Ovary (tissue), 3 donors: ENCODE measurements at regions not wholly inside any gene's neighbourhood (a gene's known extent, or its start where the extent isn't known, plus 50 kb on each side); places are given as distances from the start of the nearest gene placed in this dataset.

ENCODE experiments used
- EP300 ChIP-seq: sonication (generic); formaldehyde crosslinking; IDR thresholded peaks from one replicate; pipeline ENCODE4 v1.6.1; 2017; ENCODE audit warnings: antibody characterized with exemption
- POLR2A ChIP-seq: fragments of 450-650 bp; IDR thresholded peaks from one replicate; pipeline ENCODE4 v1.6.1; 2017; ENCODE audit warnings: antibody characterized with exemption, mild to moderate bottlenecking, moderate library complexity
- TF ChIP-seq, protein P1 (sequence below), 3 donors: fragments of 450-650 bp in 2 of 3; fragments of 200-600 bp in 1 of 3; IDR thresholded peaks; one replicate each; pipeline versions ENCODE4 v1.5.1 to v1.8.0; 2016 to 2022; ENCODE audit warnings: antibody characterized with exemption in 3 of 3, mild to moderate bottlenecking in 1 of 3
- donor health status: DM: no; HTN: no; CAD: no.

DNA sequence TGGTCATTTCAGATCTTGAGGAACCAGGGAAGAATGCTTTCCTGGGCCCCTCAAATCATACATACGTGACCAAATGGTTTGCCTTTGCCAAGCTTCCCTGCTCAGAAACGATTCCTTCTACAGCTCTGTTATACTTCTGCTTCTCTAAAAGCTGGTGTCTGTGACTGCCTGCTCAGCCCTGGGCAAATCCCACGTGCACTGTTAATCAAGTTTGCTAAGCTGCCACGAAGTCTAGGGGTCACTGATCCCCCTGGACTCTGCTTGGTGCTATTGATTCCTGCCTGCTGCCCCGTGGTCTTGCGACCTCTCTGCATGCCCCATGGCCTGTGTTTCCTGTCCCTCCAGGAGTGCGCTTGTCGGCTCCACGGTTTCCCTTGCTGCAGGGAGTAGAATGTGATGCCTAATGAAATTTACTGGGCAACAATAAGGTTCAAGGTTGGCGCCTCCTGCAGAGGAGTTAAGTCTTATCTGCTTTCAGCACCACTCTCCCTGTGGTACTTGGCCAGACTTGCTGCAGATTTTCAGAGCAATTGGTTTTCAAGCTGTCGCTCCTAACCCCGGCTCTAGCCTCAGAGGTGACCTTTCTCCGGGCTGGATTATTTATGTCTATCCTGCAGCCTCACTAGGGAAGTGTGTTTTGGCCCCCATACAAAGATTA is 201.6 kb upstream of the FZD8 start:
- TF ChIP-seq, protein P1, sequence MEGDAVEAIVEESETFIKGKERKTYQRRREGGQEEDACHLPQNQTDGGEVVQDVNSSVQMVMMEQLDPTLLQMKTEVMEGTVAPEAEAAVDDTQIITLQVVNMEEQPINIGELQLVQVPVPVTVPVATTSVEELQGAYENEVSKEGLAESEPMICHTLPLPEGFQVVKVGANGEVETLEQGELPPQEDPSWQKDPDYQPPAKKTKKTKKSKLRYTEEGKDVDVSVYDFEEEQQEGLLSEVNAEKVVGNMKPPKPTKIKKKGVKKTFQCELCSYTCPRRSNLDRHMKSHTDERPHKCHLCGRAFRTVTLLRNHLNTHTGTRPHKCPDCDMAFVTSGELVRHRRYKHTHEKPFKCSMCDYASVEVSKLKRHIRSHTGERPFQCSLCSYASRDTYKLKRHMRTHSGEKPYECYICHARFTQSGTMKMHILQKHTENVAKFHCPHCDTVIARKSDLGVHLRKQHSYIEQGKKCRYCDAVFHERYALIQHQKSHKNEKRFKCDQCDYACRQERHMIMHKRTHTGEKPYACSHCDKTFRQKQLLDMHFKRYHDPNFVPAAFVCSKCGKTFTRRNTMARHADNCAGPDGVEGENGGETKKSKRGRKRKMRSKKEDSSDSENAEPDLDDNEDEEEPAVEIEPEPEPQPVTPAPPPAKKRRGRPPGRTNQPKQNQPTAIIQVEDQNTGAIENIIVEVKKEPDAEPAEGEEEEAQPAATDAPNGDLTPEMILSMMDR (IDR thresholded peaks at IDR 0.05), result no peak
- no peak for TF ChIP-seq POLR2A
- no peak for TF ChIP-seq EP300
